Kidney (tissue), 13 donors: ENCODE measurements at regions not wholly inside any gene's neighbourhood (a gene's known extent, or its start where the extent isn't known, plus 50 kb on each side); places are given as distances from the start of the nearest gene placed in this dataset.

Experiments used
- DNase-seq, 5 donors: peaks; one replicate each; pipeline ENCODE4 v3.0.0-alpha.2; 2013 to 2020
- FAIRE-seq: peaks from 2 replicates; lab custom pipeline; 2012; peaks lifted over from hg19 to GRCh38; lab: Jason Lieb, UNC
- H3K27ac ChIP-seq, 2 donors: one replicate each; pipeline ENCODE4 v1.7.0; 2013; ENCODE audit warnings: low read depth in 2 of 2, low read length in 2 of 2, inconsistent platforms in 1 of 2
- H3K27me3 ChIP-seq: one replicate; pipeline ENCODE4 v1.7.1; 2013; ENCODE audit warnings: low read length, inconsistent platforms; ENCODE audit not compliant: control insufficient read depth, insufficient read depth
- H3K36me3 ChIP-seq, 3 donors: one replicate each; pipeline versions ENCODE4 v1.7.0 to v1.7.1; 2013; ENCODE audit warnings: low read length in 3 of 3, control low read depth in 1 of 3, inconsistent platforms in 1 of 3; ENCODE audit not compliant: insufficient read depth in 3 of 3, control insufficient read depth in 2 of 3
- H3K4me1 ChIP-seq, 3 donors: one replicate each; pipeline versions ENCODE4 v1.7.0 to v1.7.1; 2013; ENCODE audit warnings: low read length in 3 of 3, inconsistent platforms in 1 of 3, low read depth in 1 of 3; ENCODE audit not compliant: control insufficient read depth in 2 of 3, insufficient read depth in 2 of 3
- H3K4me3 ChIP-seq, 3 donors: one replicate each; pipeline versions ENCODE4 v1.7.0 to v1.8.1; 2013; ENCODE audit warnings: low read length in 3 of 3, control low read depth in 1 of 3, inconsistent platforms in 1 of 3
- H3K9ac ChIP-seq, 3 donors: one replicate each; pipeline versions ENCODE4 v1.7.0 to v1.7.1; 2013; ENCODE audit warnings: low read length in 3 of 3, control low read depth in 1 of 3, inconsistent platforms in 1 of 3
- H3K9me3 ChIP-seq, 3 donors: one replicate each; pipeline versions ENCODE4 v1.7.0 to v1.7.1; 2013; ENCODE audit warnings: low read length in 3 of 3, control low read depth in 1 of 3, inconsistent platforms in 1 of 3; ENCODE audit not compliant: control insufficient read depth in 2 of 3, insufficient read depth in 1 of 3
- CTCF ChIP-seq: IDR thresholded peaks from 3 replicates; pipeline ENCODE4 v1.5.1; 2012; ENCODE audit warnings: mild to moderate bottlenecking, moderate library complexity, borderline replicate concordance; ENCODE audit not compliant: insufficient read depth; ENCODE audit errors: extremely low read depth
- intact Hi-C: fragments of 100-400 bp; cut with DNase I; formaldehyde crosslinking; loops from one replicate; pipeline ENCODE4 v1.11.1; 2022
- donor health status: control.
- donor health status: control.
- donor health status: control.
- donor health status: control.
- donor health status: control.
- donor health status: DM: yes; HTN: yes; CAD: no.
- donor health status: Normal renal cell carcinoma (clear cell type).

- intact Hi-C loops, result no loop called here
- no peak for TF ChIP-seq CTCF
These were observed 227.3 kb upstream of the MMADHC start for GRCh38 chr2:149814901-149815300.

GRCh38 chr2:149814049-149814448 is 226.5 kb upstream of the MMADHC start:
- no peak for TF ChIP-seq CTCF
- Histone ChIP-seq H3K9me3 (no peaks in the 10 kb centered on the region), H3K36me3 (no peaks in the 10 kb centered on the region), H3K4me1 (peaks cover 0 to 4% (median 2%) of the 10 kb centered on the region in 3 donors), H3K27ac (no peak overlapping the region), H3K4me3 (no peak overlapping the region), H3K9ac (no peak overlapping the region), H3K27me3 (no peaks in the 10 kb centered on the region)
- FAIRE-seq (no peak), DNase-seq (no peak)
- intact Hi-C loops, result no loop called here

More at GRCh38 chr2:149814901-149815300, 227.3 kb upstream of the MMADHC start:
- Histone ChIP-seq H3K4me1 (peaks cover 0 to 4% (median 2%) of the 10 kb centered on the region in 3 donors), H3K36me3 (no peaks in the 10 kb centered on the region), H3K9me3 (no peaks in the 10 kb centered on the region), H3K4me3 (no peak overlapping the region), H3K27ac (no peak overlapping the region), H3K9ac (no peak overlapping the region), H3K27me3 (no peaks in the 10 kb centered on the region)
- DNase-seq (no peak), FAIRE-seq (no peak)

GRCh38 chr2:149808556-149808955 is 221.0 kb upstream of the MMADHC start:
- no peak for FAIRE-seq
- no peak for TF ChIP-seq CTCF
- no peak overlapping the region for H3K9ac ChIP-seq
- H3K36me3 ChIP-seq, result no peaks in the 10 kb centered on the region
- DNase-seq, result no peak
- no peak overlapping the region for H3K27ac ChIP-seq
- no peaks in the 10 kb centered on the region for H3K27me3 ChIP-seq
- intact Hi-C loops, result no loop called here
- H3K4me1 ChIP-seq, result no peaks in the 10 kb centered on the region
- no peak overlapping the region for H3K4me3 ChIP-seq
- H3K9me3 ChIP-seq, result no peaks in the 10 kb centered on the region

GRCh38 chr2:149806651-149807050 is 219.1 kb upstream of the MMADHC start:
- intact Hi-C loops, result no loop called here
- H3K4me1 ChIP-seq, result no peaks in the 10 kb centered on the region
- DNase-seq, result no peak
- H3K27me3 ChIP-seq, result no peaks in the 10 kb centered on the region
- no peak overlapping the region for H3K9ac ChIP-seq
- H3K9me3 ChIP-seq, result no peaks in the 10 kb centered on the region
- no peak overlapping the region for H3K27ac ChIP-seq
- no peaks in the 10 kb centered on the region for H3K36me3 ChIP-seq
- FAIRE-seq, result no peak
- no peak overlapping the region for H3K4me3 ChIP-seq
- TF ChIP-seq CTCF, result no peak
